Mucosa of descending colon (tissue), 3 donors: ENCODE measurements at regions not wholly inside any gene's neighbourhood (a gene's known extent, or its start where the extent isn't known, plus 50 kb on each side); places are given as distances from the start of the nearest gene placed in this dataset.

Source experiments
- ATAC-seq: fragments of 200-7000 bp; cut with Tn5 transposase; one replicate; pipeline ENCODE4 v1.9.1; 2020; ENCODE audit warnings: mild to moderate bottlenecking, moderate library complexity
- DNase-seq, 3 donors: peaks; one replicate each; pipeline ENCODE4 v3.0.0-alpha.2; 2020
- H3K36me3 ChIP-seq: fragments of 200-600 bp; one replicate; pipeline ENCODE4 v1.8.0; 2021; ENCODE audit warnings: low read depth, mild to moderate bottlenecking
- H3K4me1 ChIP-seq: fragments of 200-600 bp; one replicate; pipeline ENCODE4 v1.8.0; 2021; ENCODE audit warnings: low read depth, mild to moderate bottlenecking
- H3K4me3 ChIP-seq: fragments of 200-600 bp; one replicate; pipeline ENCODE4 v1.8.0; 2021; ENCODE audit warnings: mild to moderate bottlenecking
- H3K9me3 ChIP-seq: fragments of 200-600 bp; one replicate; pipeline ENCODE4 v1.8.0; 2021; ENCODE audit warnings: mild to moderate bottlenecking
- intact Hi-C, 2 donors: fragments of 100-400 bp; cut with DNase I in 1 of 2; cut with micrococcal nuclease in 1 of 2; formaldehyde crosslinking; loops; one replicate each; pipeline versions ENCODE4 v1.11.0 to v1.11.1; 2022; cut with DNase I, micrococcal nuclease
- TF ChIP-seq, protein P1 (sequence below): fragments of 200-600 bp; IDR thresholded peaks from one replicate; pipeline ENCODE4 v1.8.0; 2022; ENCODE audit warnings: antibody characterized with exemption, mild to moderate bottlenecking
- donor health status: DM: no; HTN: no; CAD: no; lungs with moderate emphysema.
- donor health status: DM: no; HTN: no; CAD: no.
- donor health status: DM: no; HTN: yes; CAD: no.

DNA sequence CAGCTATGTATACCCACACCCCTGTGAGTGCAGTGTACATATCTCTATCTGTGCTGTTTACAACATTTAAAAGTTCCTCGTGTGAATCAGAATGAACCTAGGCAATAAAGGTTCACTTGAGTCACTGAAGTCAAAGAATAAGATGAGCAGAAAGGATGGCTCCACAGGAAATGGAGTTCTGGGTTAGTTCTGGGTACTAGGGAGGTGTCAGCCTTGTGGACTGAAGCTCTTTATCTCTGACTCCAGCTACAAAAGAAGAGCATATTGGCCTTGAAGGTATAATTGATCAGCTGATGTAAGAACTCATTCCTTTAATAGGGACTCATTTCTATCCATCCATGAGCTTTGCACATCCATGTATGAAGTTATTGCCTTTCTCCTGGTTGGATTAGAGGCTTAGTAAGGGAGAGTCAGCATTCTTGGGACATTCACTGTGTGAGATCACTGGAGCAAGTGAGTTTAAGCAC, 73.9 kb upstream of the BACH2 start:
- ATAC-seq = no peak
- H3K4me1 ChIP-seq = no peaks in the 10 kb centered on the region
- H3K4me3 ChIP-seq = no peak overlapping the region
- TF ChIP-seq, protein P1, sequence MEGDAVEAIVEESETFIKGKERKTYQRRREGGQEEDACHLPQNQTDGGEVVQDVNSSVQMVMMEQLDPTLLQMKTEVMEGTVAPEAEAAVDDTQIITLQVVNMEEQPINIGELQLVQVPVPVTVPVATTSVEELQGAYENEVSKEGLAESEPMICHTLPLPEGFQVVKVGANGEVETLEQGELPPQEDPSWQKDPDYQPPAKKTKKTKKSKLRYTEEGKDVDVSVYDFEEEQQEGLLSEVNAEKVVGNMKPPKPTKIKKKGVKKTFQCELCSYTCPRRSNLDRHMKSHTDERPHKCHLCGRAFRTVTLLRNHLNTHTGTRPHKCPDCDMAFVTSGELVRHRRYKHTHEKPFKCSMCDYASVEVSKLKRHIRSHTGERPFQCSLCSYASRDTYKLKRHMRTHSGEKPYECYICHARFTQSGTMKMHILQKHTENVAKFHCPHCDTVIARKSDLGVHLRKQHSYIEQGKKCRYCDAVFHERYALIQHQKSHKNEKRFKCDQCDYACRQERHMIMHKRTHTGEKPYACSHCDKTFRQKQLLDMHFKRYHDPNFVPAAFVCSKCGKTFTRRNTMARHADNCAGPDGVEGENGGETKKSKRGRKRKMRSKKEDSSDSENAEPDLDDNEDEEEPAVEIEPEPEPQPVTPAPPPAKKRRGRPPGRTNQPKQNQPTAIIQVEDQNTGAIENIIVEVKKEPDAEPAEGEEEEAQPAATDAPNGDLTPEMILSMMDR = no peak
- no peaks in the 10 kb centered on the region for H3K36me3 ChIP-seq
- no peak for DNase-seq
- H3K9me3 ChIP-seq = no peaks in the 10 kb centered on the region
- intact Hi-C loops = no loop called here

DNA sequence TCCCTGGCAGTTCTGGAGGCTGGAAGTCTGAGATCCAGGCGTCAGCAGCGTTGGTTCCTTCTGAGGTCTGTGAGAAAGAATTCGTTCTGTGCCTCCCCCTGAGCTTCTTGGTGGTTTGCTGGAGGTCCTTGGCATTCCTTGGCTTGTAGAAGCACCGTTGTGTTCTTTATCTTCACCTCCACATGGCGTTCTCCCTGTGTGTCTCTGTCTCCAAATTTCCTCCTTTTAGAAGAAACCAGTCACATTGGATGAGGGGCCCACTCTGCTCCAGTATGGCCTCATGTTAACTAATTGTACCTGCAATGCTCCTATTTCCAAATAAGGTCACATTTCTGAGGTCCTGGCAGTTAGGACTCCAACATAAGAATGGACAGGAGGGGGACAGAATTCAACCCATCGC, 73.0 kb upstream of the BACH2 start:
- intact Hi-C loops = no loop called here
- Histone ChIP-seq H3K36me3 (no peaks in the 10 kb centered on the region), H3K9me3 (no peaks in the 10 kb centered on the region), H3K4me3 (no peak overlapping the region), H3K4me1 (no peaks in the 10 kb centered on the region)
- no peak for ATAC-seq
- DNase-seq = no peak
- TF ChIP-seq, protein P1 = no peak

DNA sequence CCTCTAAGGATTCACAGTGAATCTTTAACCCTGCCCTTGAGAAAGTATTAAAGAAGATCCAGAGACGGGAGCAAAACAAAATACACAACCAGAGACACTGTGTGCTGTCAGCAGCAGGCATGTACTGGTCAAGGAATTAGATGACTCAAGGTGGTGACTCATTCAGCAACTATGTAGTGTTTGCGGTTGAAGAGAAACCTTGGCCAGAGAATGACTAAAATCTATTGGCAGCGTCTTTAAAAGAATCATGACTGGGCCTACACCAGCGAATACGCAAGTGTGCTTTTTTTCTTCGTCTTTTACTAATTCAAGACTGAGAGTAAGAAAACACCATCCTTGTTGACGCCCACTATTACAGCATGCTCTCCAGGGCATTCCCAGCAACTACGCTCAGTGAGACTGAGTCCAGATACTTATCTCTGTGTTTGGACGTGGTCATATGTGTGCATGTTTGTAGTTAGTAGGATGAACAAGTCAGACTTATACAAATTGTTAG, 72.4 kb upstream of the BACH2 start:
- no peaks in the 10 kb centered on the region for H3K4me1 ChIP-seq
- intact Hi-C loops = no loop called here
- no peak overlapping the region for H3K4me3 ChIP-seq
- H3K36me3 ChIP-seq = no peaks in the 10 kb centered on the region
- DNase-seq = peak in 1 of 3 donors; percentile 51
- TF ChIP-seq, protein P1 = no peak
- peak; percentile 92 for ATAC-seq
- no peaks in the 10 kb centered on the region for H3K9me3 ChIP-seq

DNA sequence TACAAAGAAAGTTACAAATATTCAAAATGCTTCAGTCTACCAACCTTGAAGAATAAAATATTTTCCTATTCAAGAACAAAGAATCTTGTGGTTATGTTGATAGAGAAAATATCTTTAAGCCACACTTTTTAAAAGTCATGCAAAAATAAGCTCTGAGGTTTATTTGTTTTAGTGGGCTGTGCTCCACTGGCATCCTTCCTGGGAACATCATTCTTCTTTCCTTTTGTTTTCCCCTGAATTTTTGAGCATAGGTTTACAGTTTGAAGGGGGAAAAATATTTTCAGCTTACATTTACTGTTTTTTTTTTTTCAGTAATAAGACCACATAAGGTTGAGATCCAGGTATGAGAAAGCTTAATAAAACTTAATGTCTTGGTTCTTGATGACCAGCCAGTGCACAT, 72.0 kb upstream of the BACH2 start:
- Histone ChIP-seq H3K4me3 (no peak overlapping the region), H3K36me3 (no peaks in the 10 kb centered on the region), H3K4me1 (no peaks in the 10 kb centered on the region), H3K9me3 (no peaks in the 10 kb centered on the region)
- intact Hi-C loops = no loop called here
- ATAC-seq = no peak
- TF ChIP-seq, protein P1 = no peak
- no peak for DNase-seq

DNA sequence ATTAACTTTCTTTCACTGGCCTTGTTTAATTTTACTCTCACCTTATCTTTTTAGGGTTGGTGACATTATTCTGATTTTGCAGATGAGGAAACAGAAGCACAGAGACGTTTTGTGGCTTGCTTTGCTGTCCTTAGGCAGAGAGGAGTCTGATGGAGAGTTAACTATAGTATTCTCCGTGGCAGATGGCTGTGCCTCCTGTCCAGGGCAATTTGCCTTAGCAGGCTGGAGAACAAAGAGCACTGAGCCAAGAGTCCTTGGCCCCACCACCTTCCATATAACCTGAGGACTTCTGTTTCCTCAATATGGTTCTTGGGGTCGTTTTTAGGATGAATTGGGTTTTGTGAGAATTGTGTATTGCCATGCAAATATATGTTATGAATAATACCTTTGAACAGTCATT, 71.4 kb upstream of the BACH2 start:
- DNase-seq (no peak), ATAC-seq (no peak)
- Histone ChIP-seq H3K4me3 (no peak overlapping the region), H3K36me3 (no peaks in the 10 kb centered on the region), H3K9me3 (no peaks in the 10 kb centered on the region), H3K4me1 (no peaks in the 10 kb centered on the region)
- TF ChIP-seq, protein P1 = no peak
- intact Hi-C loops = no loop called here
